HL-60 (cell line): ENCODE measurements at regions not wholly inside any gene's neighbourhood (a gene's known extent, or its start where the extent isn't known, plus 50 kb on each side); places are given as distances from the start of the nearest gene placed in this dataset.

Experiments
- GABPA ChIP-seq: IDR thresholded peaks from 2 replicates; pipeline ENCODE4 v1.6.1; 2012; ENCODE audit warnings: low read depth
- POLR2AphosphoS5 ChIP-seq: IDR thresholded peaks from 2 replicates; pipeline ENCODE4 v1.6.1; 2012; ENCODE audit warnings: low read depth
- TF ChIP-seq, protein P1 (sequence below): IDR thresholded peaks from one replicate; pipeline ENCODE4 v1.5.1; 2011; ENCODE audit warnings: low read length, control low read depth, inconsistent platforms; ENCODE audit not compliant: insufficient read depth
- TF ChIP-seq, protein P2 (sequence below): IDR thresholded peaks from 2 replicates; pipeline ENCODE4 v1.6.1; 2012; ENCODE audit warnings: low read depth; ENCODE audit not compliant: insufficient replicate concordance

DNA sequence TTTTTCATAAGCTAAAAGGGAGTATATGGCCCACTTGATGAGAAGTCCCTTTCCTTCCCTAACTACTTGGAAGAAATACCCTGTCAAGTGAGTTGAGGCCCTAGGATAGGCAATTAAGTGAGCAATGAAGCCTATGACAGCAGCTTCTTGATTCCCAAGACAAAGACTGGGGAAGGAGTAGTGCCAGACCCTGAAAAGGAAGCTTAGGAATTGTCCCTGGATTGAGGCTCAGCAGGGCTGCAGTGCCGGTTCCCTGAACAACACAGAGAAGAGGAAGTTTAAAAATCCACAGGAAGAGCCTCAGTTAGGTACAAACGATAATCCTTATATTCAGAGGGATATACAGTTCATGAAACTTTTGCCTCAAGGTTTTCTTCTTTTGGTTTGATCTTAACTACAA, 61.8 kb upstream of the RAD23B start:
- TF ChIP-seq, protein P1, sequence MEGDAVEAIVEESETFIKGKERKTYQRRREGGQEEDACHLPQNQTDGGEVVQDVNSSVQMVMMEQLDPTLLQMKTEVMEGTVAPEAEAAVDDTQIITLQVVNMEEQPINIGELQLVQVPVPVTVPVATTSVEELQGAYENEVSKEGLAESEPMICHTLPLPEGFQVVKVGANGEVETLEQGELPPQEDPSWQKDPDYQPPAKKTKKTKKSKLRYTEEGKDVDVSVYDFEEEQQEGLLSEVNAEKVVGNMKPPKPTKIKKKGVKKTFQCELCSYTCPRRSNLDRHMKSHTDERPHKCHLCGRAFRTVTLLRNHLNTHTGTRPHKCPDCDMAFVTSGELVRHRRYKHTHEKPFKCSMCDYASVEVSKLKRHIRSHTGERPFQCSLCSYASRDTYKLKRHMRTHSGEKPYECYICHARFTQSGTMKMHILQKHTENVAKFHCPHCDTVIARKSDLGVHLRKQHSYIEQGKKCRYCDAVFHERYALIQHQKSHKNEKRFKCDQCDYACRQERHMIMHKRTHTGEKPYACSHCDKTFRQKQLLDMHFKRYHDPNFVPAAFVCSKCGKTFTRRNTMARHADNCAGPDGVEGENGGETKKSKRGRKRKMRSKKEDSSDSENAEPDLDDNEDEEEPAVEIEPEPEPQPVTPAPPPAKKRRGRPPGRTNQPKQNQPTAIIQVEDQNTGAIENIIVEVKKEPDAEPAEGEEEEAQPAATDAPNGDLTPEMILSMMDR = no peak
- no peak for TF ChIP-seq GABPA
- TF ChIP-seq, protein P2, sequence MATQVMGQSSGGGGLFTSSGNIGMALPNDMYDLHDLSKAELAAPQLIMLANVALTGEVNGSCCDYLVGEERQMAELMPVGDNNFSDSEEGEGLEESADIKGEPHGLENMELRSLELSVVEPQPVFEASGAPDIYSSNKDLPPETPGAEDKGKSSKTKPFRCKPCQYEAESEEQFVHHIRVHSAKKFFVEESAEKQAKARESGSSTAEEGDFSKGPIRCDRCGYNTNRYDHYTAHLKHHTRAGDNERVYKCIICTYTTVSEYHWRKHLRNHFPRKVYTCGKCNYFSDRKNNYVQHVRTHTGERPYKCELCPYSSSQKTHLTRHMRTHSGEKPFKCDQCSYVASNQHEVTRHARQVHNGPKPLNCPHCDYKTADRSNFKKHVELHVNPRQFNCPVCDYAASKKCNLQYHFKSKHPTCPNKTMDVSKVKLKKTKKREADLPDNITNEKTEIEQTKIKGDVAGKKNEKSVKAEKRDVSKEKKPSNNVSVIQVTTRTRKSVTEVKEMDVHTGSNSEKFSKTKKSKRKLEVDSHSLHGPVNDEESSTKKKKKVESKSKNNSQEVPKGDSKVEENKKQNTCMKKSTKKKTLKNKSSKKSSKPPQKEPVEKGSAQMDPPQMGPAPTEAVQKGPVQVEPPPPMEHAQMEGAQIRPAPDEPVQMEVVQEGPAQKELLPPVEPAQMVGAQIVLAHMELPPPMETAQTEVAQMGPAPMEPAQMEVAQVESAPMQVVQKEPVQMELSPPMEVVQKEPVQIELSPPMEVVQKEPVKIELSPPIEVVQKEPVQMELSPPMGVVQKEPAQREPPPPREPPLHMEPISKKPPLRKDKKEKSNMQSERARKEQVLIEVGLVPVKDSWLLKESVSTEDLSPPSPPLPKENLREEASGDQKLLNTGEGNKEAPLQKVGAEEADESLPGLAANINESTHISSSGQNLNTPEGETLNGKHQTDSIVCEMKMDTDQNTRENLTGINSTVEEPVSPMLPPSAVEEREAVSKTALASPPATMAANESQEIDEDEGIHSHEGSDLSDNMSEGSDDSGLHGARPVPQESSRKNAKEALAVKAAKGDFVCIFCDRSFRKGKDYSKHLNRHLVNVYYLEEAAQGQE = no peak
- TF ChIP-seq POLR2AphosphoS5 = no peak
